ENCODE measurements at regions not wholly inside any gene's neighbourhood (a gene's known extent, or its start where the extent isn't known, plus 50 kb on each side); places are given as distances from the start of the nearest gene placed in this dataset.

DNA sequence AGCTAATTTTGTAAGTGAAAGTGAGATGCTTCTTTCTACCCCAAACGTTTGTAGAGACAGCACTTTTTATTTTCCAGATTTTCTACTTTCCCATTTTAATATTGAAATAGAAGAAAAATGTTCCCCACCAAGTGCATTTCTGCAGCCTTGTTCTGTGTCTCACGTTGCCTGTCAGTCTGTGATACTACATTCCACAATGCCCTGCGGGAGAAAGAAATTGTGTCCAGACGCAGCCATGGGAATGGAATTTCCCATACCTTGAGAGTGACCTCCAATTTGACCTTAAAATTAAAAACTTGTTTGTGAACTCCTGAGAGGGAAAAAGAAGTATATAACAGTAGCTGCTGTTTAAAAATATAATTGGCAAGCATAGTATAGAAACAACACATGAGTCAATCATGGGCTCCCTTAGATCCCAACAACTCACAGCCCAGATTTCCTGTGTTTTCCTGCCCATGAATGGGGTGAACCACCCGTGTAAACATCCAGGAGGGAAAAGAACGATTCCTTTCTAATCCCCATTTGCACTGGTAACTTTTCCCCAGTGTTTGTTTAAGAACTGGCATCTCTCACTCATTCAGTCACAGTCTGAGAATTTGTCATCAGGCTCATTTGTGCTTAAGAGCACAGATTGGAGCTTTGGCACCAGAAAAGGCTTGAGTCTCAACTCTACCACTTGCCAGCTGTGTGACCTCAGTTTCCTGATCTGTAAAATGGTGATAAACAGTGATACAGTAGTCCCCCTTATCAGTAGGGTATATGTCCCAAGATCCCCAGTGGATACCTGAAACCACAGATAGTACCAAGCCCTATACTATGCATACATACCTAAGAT is 166.1 kb upstream of the ZNF521 start:
- Histone ChIP-seq H3K27me3 (no peaks in the 10 kb centered on the region), H3K9me3 (no peaks in the 10 kb centered on the region), H3K36me3 (ENCODE audit: low read depth, missing control alignments) (no peaks in the 10 kb centered on the region), H3K4me1 (no peaks in the 10 kb centered on the region), H3K4me3 (no peak overlapping the region), H3K27ac (no peak overlapping the region)
- no peak for DNase-seq
- intact Hi-C loops (cut with DNase I; ENCODE audit: low total_unique reads): no loop called here
- 53 to 59% methylated on average over 6 of the region's 6 CpGs for WGBS, 2 donors
- TF ChIP-seq, protein P1, sequence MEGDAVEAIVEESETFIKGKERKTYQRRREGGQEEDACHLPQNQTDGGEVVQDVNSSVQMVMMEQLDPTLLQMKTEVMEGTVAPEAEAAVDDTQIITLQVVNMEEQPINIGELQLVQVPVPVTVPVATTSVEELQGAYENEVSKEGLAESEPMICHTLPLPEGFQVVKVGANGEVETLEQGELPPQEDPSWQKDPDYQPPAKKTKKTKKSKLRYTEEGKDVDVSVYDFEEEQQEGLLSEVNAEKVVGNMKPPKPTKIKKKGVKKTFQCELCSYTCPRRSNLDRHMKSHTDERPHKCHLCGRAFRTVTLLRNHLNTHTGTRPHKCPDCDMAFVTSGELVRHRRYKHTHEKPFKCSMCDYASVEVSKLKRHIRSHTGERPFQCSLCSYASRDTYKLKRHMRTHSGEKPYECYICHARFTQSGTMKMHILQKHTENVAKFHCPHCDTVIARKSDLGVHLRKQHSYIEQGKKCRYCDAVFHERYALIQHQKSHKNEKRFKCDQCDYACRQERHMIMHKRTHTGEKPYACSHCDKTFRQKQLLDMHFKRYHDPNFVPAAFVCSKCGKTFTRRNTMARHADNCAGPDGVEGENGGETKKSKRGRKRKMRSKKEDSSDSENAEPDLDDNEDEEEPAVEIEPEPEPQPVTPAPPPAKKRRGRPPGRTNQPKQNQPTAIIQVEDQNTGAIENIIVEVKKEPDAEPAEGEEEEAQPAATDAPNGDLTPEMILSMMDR (IDR thresholded peaks at IDR 0.05): no peak
- no peak for TF ChIP-seq POLR2A (IDR thresholded peaks at IDR 0.05)

DNA sequence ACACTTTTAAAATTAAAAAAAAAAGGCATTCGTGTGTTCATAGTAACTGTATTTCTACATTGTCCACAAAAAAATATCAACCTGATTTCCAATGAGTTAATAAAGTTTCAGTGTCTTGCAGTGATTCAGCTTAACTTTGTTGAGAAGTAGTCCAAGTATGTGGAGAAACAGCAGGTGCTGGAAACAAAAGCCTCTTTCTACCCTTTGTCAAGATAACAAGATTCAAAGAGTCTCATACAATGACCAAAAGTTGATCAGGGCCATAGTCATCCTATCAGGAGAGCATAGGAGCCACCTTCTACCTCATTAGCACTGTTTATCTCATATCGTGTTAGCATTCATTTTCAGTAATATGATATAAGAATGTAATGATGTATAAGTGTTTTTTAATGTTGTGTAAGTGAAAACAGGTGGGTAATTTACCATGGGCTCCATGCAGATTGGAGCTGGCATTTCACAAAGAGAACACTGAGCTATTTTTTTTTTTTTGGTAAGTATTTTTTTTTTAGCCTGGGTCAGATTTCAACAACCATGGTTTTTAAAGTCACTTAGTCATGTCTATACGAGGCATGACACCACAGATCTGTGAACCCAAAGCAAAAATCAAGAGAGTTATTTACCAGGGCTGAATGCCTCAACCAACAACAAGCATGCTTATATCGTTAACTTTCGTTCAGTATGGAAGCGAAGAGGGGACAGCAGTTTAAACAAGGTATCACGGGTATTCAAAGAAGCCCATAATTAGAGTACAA is 165.0 kb upstream of the ZNF521 start:
- Histone ChIP-seq H3K27ac (no peak overlapping the region), H3K4me3 (no peak overlapping the region), H3K36me3 (ENCODE audit: low read depth, missing control alignments) (no peaks in the 10 kb centered on the region), H3K27me3 (no peaks in the 10 kb centered on the region), H3K9me3 (no peaks in the 10 kb centered on the region), H3K4me1 (no peaks in the 10 kb centered on the region)
- intact Hi-C loops (cut with DNase I; ENCODE audit: low total_unique reads): no loop called here
- WGBS, 2 donors: 73 to 83% methylated on average over 7 of the region's 7 CpGs
- DNase-seq: no peak
- TF ChIP-seq, protein P1 (IDR thresholded peaks at IDR 0.05): no peak
- no peak for TF ChIP-seq POLR2A (IDR thresholded peaks at IDR 0.05)

DNA sequence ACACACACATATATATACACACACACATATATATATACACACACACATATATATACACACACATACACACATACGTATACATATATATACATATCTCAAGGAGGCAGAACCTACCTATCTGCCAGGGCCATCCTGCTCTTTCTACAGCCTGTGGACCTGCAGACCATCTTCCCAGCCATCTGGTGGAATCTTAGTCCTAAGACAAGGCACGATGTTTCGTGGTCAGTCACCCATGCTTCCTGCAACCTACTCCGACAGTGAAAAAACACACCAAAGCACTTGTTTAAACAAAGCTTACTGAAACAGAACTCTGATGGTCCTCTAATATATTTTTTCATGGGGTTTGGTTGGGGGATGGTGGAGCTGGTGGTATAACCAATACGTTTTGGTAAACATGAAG is 164.2 kb upstream of the ZNF521 start:
- no peaks in the 10 kb centered on the region for H3K9me3 ChIP-seq
- H3K27ac ChIP-seq: no peak overlapping the region
- no peaks in the 10 kb centered on the region for H3K4me1 ChIP-seq
- H3K4me3 ChIP-seq: no peak overlapping the region
- intact Hi-C loops (cut with DNase I; ENCODE audit: low total_unique reads): no loop called here
- no peaks in the 10 kb centered on the region for H3K27me3 ChIP-seq
- WGBS, 2 donors: 61 to 63% methylated on average over 5 of the region's 5 CpGs
- TF ChIP-seq, protein P1 (IDR thresholded peaks at IDR 0.05): no peak
- TF ChIP-seq POLR2A (IDR thresholded peaks at IDR 0.05): no peak
- no peaks in the 10 kb centered on the region for H3K36me3 ChIP-seq (ENCODE audit: low read depth, missing control alignments)
- DNase-seq: no peak

DNA sequence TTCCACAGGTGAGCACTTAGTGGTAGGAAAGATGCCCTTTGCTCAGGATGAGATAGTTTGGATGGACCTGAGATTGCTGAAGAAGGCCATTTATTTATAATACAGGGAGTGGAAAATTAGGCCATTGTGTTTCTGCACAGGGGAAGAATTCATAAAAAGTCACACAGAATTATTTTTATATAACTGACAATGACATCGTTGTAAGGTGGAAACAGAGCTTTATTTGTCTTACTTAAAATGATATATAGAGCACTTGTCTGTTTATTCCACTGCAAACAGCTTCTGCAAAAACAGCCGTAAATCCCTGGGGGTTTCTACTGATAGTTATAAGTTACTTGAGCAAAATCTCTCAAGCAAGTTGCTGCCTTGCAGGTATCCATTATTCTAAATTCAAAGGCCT is 158.1 kb upstream of the ZNF521 start:
- WGBS, 2 donors: 46 to 50% methylated on average over 2 of the region's 2 CpGs
- DNase-seq: no peak
- intact Hi-C loops (cut with DNase I; ENCODE audit: low total_unique reads): no loop called here
- TF ChIP-seq, protein P1 (IDR thresholded peaks at IDR 0.05): no peak
- no peak for TF ChIP-seq POLR2A (IDR thresholded peaks at IDR 0.05)
- H3K27me3 ChIP-seq: no peaks in the 10 kb centered on the region
- no peaks in the 10 kb centered on the region for H3K4me1 ChIP-seq
- H3K36me3 ChIP-seq (ENCODE audit: low read depth, missing control alignments): no peaks in the 10 kb centered on the region
- no peak overlapping the region for H3K27ac ChIP-seq
- no peaks in the 10 kb centered on the region for H3K9me3 ChIP-seq
- no peak overlapping the region for H3K4me3 ChIP-seq
